ENCODE measurements at regions not wholly inside any gene's neighbourhood (a gene's known extent, or its start where the extent isn't known, plus 50 kb on each side); places are given as distances from the start of the nearest gene placed in this dataset.

DNA sequence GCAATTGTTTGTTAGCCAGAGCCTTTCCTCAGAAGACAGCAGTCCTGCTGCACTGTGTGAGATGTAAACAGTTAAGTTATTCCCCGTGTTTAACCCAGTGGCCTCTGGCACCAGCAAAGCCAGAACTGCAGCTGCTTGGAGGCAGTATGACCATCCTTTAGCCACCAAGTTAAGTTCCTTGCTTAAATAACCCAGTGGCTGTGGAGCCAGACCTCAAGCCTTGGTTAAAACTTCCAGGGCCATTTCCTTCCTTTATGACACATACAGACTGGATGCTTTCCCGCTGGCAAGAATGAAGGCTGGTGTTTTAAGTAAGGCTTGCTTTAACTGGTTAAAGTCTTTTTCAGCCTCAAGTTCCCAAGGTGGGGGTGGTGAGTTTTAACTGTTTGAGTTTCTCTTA, 379.8 kb downstream of the DCAF12L2 start:
- no peak overlapping the region for H3K27ac ChIP-seq (ENCODE audit: extremely low read length, insufficient read depth, low read length)
- CTCF ChIA-PET (ENCODE audit: low intra/inter-chr PET ratio, low total read pairs): no interaction called here
- BruUV-seq (replicated peaks): no TSS peak
- POLR2A ChIA-PET: no interaction called here
- FAIRE-seq (no peak), DNase-seq (ENCODE audit: low spot score) (no peak), ATAC-seq (no peak)
- no peaks in the 10 kb centered on the region for H3K27me3 ChIP-seq (ENCODE audit: control insufficient read depth in 1 of 2, insufficient read depth in 2 of 2, low read length in 2 of 2)
- TF ChIP-seq PCBP2 (optimal IDR thresholded peaks at IDR 0.05; ENCODE audit: low read depth, low read length, poor library complexity, severe bottlenecking) (no peak), PAWR (CRISPR knock-in tag; IDR thresholded peaks at IDR 0.05; ENCODE audit: borderline replicate concordance) (no peak), MXI1 (IDR thresholded peaks at IDR 0.05; ENCODE audit: borderline replicate concordance, low read depth, low read length) (no peak), ZNF326 (CRISPR knock-in tag; IDR thresholded peaks at IDR 0.05; ENCODE audit: borderline replicate concordance) (no peak), ZNF468 (CRISPR knock-in tag; IDR thresholded peaks at IDR 0.05) (no peak), STAG1 (CRISPR knock-in tag; IDR thresholded peaks at IDR 0.05) (no peak)
- H3K36me3 ChIP-seq (replicated peaks in 1 of 2; ENCODE audit: control insufficient read depth in 1 of 2, insufficient read depth in 2 of 2, low read length in 2 of 2): no peaks in the 10 kb centered on the region
- H3K9ac ChIP-seq (ENCODE audit: insufficient read depth, low read depth, low read length): no peak overlapping the region
- in situ Hi-C loops (cut with HindIII; ENCODE audit: extremely low pct_ligation_motif_present, low pct_unique_long_range_greater_than_20kb): no loop called here
- no peaks in the 10 kb centered on the region for H3K79me2 ChIP-seq (ENCODE audit: insufficient read depth, low read length)
- no peak overlapping the region for H2AFZ ChIP-seq (ENCODE audit: low read length)
- no peak overlapping the region for H3K4me3 ChIP-seq (replicated peaks in 1 of 3; ENCODE audit: insufficient read depth in 1 of 3, low read depth in 2 of 3, low read length in 3 of 3)
- no peak overlapping the region for H3K4me2 ChIP-seq (ENCODE audit: low read depth, low read length)
- 0% methylated on average over 1 of the region's 2 CpGs for WGBS (ENCODE audit: low lambda C conversion rate)
- no peaks in the 10 kb centered on the region for H3K4me1 ChIP-seq (ENCODE audit: insufficient read depth, low read length)
- no peaks in the 10 kb centered on the region for H4K20me1 ChIP-seq (ENCODE audit: insufficient read depth, low read length)
- peaks cover 4% of the 10 kb centered on the region; the same call in 1 of the 2 replicates for H3K9me3 ChIP-seq (ENCODE audit: low read length)
- intact Hi-C loops (cut with micrococcal nuclease; ENCODE audit: unreplicated experiment): no loop called here

DNA sequence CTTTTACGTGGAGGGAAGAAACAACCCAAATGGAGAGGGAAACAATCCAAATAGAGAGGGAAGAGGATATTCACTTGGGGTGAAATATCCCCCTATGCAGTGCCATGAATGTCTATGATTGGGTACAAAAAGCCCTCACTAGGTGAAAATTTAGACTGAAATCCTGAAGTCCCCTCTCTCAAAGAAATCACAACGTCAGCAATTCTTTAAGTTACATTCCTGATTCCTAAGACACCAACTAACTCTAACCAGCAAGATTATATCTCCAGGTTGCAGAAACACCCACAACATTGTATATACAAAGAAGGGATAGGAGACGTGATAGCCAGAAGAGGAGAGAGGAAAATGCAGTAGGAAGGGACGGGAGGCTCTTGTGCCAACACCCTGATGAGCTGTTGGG, 374.3 kb downstream of the DCAF12L2 start:
- Histone ChIP-seq H3K36me3 (replicated peaks in 1 of 2; ENCODE audit: control insufficient read depth in 1 of 2, insufficient read depth in 2 of 2, low read length in 2 of 2) (no peaks in the 10 kb centered on the region), H3K9ac (ENCODE audit: insufficient read depth, low read depth, low read length) (no peak overlapping the region), H3K27me3 (ENCODE audit: control insufficient read depth in 1 of 2, insufficient read depth in 2 of 2, low read length in 2 of 2) (no peaks in the 10 kb centered on the region), H4K20me1 (ENCODE audit: insufficient read depth, low read length) (no peaks in the 10 kb centered on the region), H3K4me3 (replicated peaks in 1 of 3; ENCODE audit: insufficient read depth in 1 of 3, low read depth in 2 of 3, low read length in 3 of 3) (no peak overlapping the region), H2AFZ (ENCODE audit: low read length) (no peak overlapping the region), H3K79me2 (ENCODE audit: insufficient read depth, low read length) (no peaks in the 10 kb centered on the region), H3K4me2 (ENCODE audit: low read depth, low read length) (no peak overlapping the region), H3K9me3 (ENCODE audit: low read length) (peaks cover 21% of the 10 kb centered on the region), H3K27ac (ENCODE audit: extremely low read length, insufficient read depth, low read length) (no peak overlapping the region), H3K4me1 (ENCODE audit: insufficient read depth, low read length) (no peaks in the 10 kb centered on the region)
- no peak for ATAC-seq
- intact Hi-C loops (cut with micrococcal nuclease; ENCODE audit: unreplicated experiment): no loop called here
- no peak for DNase-seq (ENCODE audit: low spot score)
- peak; percentile 72 to 91 for TF ChIP-seq MAFK (conservative IDR thresholded peaks at IDR 0.05 in 1 of 2, IDR thresholded peaks at IDR 0.05 in 1 of 2; ENCODE audit: low read length in 2 of 2)
- peak; percentile 84 for TF ChIP-seq MAFF (IDR thresholded peaks at IDR 0.05; ENCODE audit: low read depth, low read length)
- TF ChIP-seq, protein P1, sequence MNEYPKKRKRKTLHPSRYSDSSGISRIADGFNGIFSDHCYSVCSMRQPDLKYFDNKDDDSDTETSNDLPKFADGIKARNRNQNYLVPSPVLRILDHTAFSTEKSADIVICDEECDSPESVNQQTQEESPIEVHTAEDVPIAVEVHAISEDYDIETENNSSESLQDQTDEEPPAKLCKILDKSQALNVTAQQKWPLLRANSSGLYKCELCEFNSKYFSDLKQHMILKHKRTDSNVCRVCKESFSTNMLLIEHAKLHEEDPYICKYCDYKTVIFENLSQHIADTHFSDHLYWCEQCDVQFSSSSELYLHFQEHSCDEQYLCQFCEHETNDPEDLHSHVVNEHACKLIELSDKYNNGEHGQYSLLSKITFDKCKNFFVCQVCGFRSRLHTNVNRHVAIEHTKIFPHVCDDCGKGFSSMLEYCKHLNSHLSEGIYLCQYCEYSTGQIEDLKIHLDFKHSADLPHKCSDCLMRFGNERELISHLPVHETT (CRISPR knock-in tag; conservative IDR thresholded peaks at IDR 0.05): no peak
- TF ChIP-seq, protein P2, sequence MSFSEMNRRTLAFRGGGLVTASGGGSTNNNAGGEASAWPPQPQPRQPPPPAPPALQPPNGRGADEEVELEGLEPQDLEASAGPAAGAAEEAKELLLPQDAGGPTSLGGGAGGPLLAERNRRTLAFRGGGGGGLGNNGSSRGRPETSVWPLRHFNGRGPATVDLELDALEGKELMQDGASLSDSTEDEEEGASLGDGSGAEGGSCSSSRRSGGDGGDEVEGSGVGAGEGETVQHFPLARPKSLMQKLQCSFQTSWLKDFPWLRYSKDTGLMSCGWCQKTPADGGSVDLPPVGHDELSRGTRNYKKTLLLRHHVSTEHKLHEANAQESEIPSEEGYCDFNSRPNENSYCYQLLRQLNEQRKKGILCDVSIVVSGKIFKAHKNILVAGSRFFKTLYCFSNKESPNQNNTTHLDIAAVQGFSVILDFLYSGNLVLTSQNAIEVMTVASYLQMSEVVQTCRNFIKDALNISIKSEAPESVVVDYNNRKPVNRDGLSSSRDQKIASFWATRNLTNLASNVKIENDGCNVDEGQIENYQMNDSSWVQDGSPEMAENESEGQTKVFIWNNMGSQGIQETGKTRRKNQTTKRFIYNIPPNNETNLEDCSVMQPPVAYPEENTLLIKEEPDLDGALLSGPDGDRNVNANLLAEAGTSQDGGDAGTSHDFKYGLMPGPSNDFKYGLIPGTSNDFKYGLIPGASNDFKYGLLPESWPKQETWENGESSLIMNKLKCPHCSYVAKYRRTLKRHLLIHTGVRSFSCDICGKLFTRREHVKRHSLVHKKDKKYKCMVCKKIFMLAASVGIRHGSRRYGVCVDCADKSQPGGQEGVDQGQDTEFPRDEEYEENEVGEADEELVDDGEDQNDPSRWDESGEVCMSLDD (CRISPR knock-in tag; IDR thresholded peaks at IDR 0.05; ENCODE audit: borderline replicate concordance): no peak
- ChIA-PET CTCF (ENCODE audit: low intra/inter-chr PET ratio, low total read pairs) (no interaction called here), POLR2A (no interaction called here)
- WGBS (ENCODE audit: low lambda C conversion rate): 2% methylated on average over 4 of the region's 4 CpGs
- FAIRE-seq: no peak
- no TSS peak for BruUV-seq (replicated peaks)
- in situ Hi-C loops (cut with HindIII; ENCODE audit: extremely low pct_ligation_motif_present, low pct_unique_long_range_greater_than_20kb): no loop called here
